Common myeloid progenitor, CD34-positive (primary cell): ENCODE measurements at regions not wholly inside any gene's neighbourhood (a gene's known extent, or its start where the extent isn't known, plus 50 kb on each side); places are given as distances from the start of the nearest gene placed in this dataset.

Experiments used
- CTCF ChIA-PET: fragments of 350-600 bp; sonication (Branson Sonifier 250); formaldehyde crosslinking; loops from one replicate; lab custom pipeline; 2021; ENCODE audit warnings: antibody characterized with exemption; lab: Charles Lee
- POLR2A ChIA-PET: fragments of 350-600 bp; sonication (Branson Sonifier 250); formaldehyde crosslinking; loops from one replicate; lab custom pipeline; 2021; ENCODE audit warnings: antibody characterized with exemption; lab: Charles Lee
- DNase-seq, 3 donors: peaks; one replicate each; pipeline versions ENCODE4 v3.0.0 to v3.0.0-alpha.2; 2013
- H3K27ac ChIP-seq, 2 experiments: 1 replicate in 1 of 2; 2 replicates in 1 of 2; pipeline ENCODE4 v1.7.0; 2013; ENCODE audit warnings: inconsistent platforms in 2 of 2, low read length in 2 of 2, mild to moderate bottlenecking in 2 of 2, low read depth in 1 of 2, moderate library complexity in 1 of 2; ENCODE audit not compliant: severe bottlenecking in 2 of 2, insufficient read depth in 1 of 2, poor library complexity in 1 of 2
- H3K27me3 ChIP-seq, 5 experiments: replicated peaks in 2 of 5; 1 replicate in 3 of 5; 2 replicates in 2 of 5; pipeline versions ENCODE4 v1.6.1 to v1.7.0; 2013; ENCODE audit warnings: low read length in 4 of 5, mild to moderate bottlenecking in 2 of 5, moderate library complexity in 2 of 5, inconsistent platforms in 1 of 5; ENCODE audit not compliant: insufficient read depth in 5 of 5, control insufficient read depth in 4 of 5
- H3K36me3 ChIP-seq, 4 experiments: 1 replicate in 2 of 4; 2 replicates in 2 of 4; pipeline versions ENCODE4 v1.6.1 to v1.7.0; 2013; ENCODE audit warnings: low read length in 3 of 4, control low read depth in 1 of 4, mild to moderate bottlenecking in 1 of 4; ENCODE audit not compliant: control insufficient read depth in 4 of 4, insufficient read depth in 4 of 4
- H3K4me1 ChIP-seq, 4 experiments: 1 replicate in 3 of 4; 2 replicates in 1 of 4; pipeline versions ENCODE4 v1.6.1 to v1.7.1; 2013; ENCODE audit warnings: low read length in 3 of 4, mild to moderate bottlenecking in 3 of 4, control low read depth in 1 of 4, inconsistent platforms in 1 of 4, moderate library complexity in 1 of 4; ENCODE audit not compliant: control insufficient read depth in 4 of 4, insufficient read depth in 4 of 4; ENCODE audit errors: control extremely low read depth in 1 of 4
- H3K4me3 ChIP-seq, 7 experiments: 1 replicate in 4 of 7; 2 replicates in 3 of 7; pipeline versions ENCODE4 v1.5.1 to v1.7.0; 2013; ENCODE audit warnings: mild to moderate bottlenecking in 7 of 7, low read length in 6 of 7, moderate library complexity in 6 of 7, inconsistent platforms in 2 of 7, low read depth in 2 of 7, control low read depth in 1 of 7; ENCODE audit not compliant: insufficient read depth in 4 of 7, control insufficient read depth in 1 of 7; ENCODE audit errors: extremely low read depth in 1 of 7
- H3K9me3 ChIP-seq, 5 experiments: 1 replicate in 4 of 5; 2 replicates in 1 of 5; pipeline versions ENCODE4 v1.6.1 to v1.7.1; 2013; ENCODE audit warnings: low read length in 4 of 5, mild to moderate bottlenecking in 2 of 5, inconsistent platforms in 1 of 5, low read depth in 1 of 5, moderate library complexity in 1 of 5; ENCODE audit not compliant: control insufficient read depth in 4 of 5, insufficient read depth in 2 of 5; ENCODE audit errors: control extremely low read depth in 1 of 5
- WGBS: methylation state at CpG from one replicate; pipeline ENCODE4 v1.1.5; 2013; ENCODE audit not compliant: insufficient coverage; 5-methylcytosine and 5-hydroxymethylcytosine counted together

- Histone ChIP-seq H3K9me3 (no peaks in the 10 kb centered on the region), H3K27me3 (no peaks in the 10 kb centered on the region), H3K27ac (no peak overlapping the region), H3K4me3 (no peak overlapping the region), H3K4me1 (no peaks in the 10 kb centered on the region), H3K36me3 (no peaks in the 10 kb centered on the region)
- CTCF ChIA-PET = interaction anchor here (1.6 to 1.8 kb wide), 2 partner anchors 10 to 11 kb away, joined by 3 to 4 read pairs; no protein-coding TSS in a partner anchor
- POLR2A ChIA-PET = no interaction called here
- DNase-seq = no peak
- no CpG with 5 or more reads among the region's 1 CpG for WGBS
These were observed 170.4 kb upstream of the KCNN2 start for GRCh38 chr5:114191441-114191840.

GRCh38 chr5:114192108-114192507, 169.8 kb upstream of the KCNN2 start:
- no peak overlapping the region for H3K4me3 ChIP-seq
- no peaks in the 10 kb centered on the region for H3K9me3 ChIP-seq
- H3K36me3 ChIP-seq = no peaks in the 10 kb centered on the region
- 100% methylated on average over 2 of the region's 3 CpGs for WGBS
- no peak overlapping the region for H3K27ac ChIP-seq
- H3K27me3 ChIP-seq = no peaks in the 10 kb centered on the region
- H3K4me1 ChIP-seq = no peaks in the 10 kb centered on the region
- CTCF ChIA-PET = interaction anchor here (1.6 to 1.8 kb wide), 2 partner anchors 9 to 12 kb away, joined by 3 to 4 read pairs; no protein-coding TSS in a partner anchor
- POLR2A ChIA-PET = no interaction called here
- no peak for DNase-seq

DNA sequence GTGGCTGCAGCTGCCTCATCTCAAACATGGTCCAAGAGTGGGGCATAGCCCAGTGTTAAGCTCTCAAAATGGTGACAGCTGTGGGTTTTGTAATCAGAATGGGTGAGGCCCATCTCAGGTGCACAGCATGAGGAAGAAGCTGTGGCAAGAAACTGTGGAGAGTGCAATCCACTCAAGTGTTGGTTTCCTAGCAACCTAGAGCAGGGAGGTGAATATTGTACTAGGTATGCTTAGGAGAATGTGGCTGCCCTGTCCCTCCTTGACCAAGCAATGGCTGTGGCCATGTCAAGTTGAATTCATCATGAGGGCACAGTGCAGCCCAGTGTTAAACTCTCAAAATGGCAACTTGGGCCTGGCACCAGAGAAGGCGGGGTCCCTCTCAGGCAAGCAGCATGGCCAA, 160.5 kb upstream of the KCNN2 start:
- POLR2A ChIA-PET = no interaction called here
- H3K9me3 ChIP-seq = peaks cover 0 to 11% (median 5%) of the 10 kb centered on the region in 5 experiments
- no peak overlapping the region for H3K27ac ChIP-seq
- H3K4me3 ChIP-seq = no peak overlapping the region
- H3K4me1 ChIP-seq = no peaks in the 10 kb centered on the region
- H3K36me3 ChIP-seq = no peaks in the 10 kb centered on the region
- CTCF ChIA-PET = interaction anchor here (1.7 kb wide), 1 partner anchor 9 kb away, joined by 4 read pairs; no protein-coding TSS in a partner anchor
- WGBS = 0% methylated on average over 1 of the region's 1 CpG
- DNase-seq = no peak
- no peaks in the 10 kb centered on the region for H3K27me3 ChIP-seq

DNA sequence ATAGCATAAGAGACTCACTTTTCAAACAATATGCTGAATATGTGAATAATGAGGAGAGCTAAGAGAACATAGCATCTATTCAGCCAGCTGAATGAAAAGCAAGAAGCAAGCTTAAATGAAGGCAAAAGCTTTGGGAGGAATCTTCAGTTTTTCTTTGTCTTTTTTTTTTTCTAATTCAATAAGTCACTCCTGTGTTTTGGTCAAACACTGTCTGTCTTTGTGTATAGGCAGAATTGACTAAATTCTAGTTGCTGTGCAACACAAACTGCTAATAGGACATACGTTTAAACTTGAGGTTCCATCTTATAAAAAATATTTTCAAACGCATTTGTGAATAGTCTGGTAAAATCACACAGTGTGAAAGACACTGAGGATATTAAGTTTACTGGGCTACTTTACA, 156.9 kb upstream of the KCNN2 start:
- ChIA-PET POLR2A (no interaction called here), CTCF (no interaction called here)
- DNase-seq = no peak
- WGBS = no CpG with 5 or more reads among the region's 2 CpGs
- Histone ChIP-seq H3K36me3 (no peaks in the 10 kb centered on the region), H3K9me3 (peaks cover 0 to 8% (median 5%) of the 10 kb centered on the region in 5 experiments), H3K27me3 (no peaks in the 10 kb centered on the region), H3K4me1 (no peaks in the 10 kb centered on the region), H3K27ac (no peak overlapping the region), H3K4me3 (no peak overlapping the region)

DNA sequence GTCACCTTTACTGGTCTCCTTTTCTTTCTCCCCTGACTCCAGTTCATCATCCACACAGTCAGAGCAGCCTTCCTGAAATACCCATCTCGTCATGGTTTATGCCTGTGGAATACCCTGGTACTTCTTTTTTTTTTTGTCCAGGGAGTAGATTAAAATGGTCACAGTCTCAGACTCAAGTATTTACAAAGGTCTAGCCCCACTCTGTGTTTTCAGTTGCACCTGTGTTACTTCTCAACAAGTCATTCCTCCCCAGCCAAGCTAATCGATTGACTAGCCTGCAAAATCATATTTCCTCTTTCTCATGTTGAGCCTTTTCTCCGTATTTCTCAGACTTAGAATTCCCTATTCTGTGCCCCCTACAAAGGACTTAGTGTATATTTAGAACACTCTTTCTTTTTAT, 155.2 kb upstream of the KCNN2 start:
- Histone ChIP-seq H3K27ac (no peak overlapping the region), H3K9me3 (peaks cover 0 to under 1% (median 0%) of the 10 kb centered on the region in 5 experiments), H3K4me1 (no peaks in the 10 kb centered on the region), H3K4me3 (no peak overlapping the region), H3K27me3 (no peaks in the 10 kb centered on the region), H3K36me3 (no peaks in the 10 kb centered on the region)
- ChIA-PET CTCF (no interaction called here), POLR2A (no interaction called here)
- no peak for DNase-seq
- 67% methylated on average over 1 of the region's 3 CpGs for WGBS

DNA sequence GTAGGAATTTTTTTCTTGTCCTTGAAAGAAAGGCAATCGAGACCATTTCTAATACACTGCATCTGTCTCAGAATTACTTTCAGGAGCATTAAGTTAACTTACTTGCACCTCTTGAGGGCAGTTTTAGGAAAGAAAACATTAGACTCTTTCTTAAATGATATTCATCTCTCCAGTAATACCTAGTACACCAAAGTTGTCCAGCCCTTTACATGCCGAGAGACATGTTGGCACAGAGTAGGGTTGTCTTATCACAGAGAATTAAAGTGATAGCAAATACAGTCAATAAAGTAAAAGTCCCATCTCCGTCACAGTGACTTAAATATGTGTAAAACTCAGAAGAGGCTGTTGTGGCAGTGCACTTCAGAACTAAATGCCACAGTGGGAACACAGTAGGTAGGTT, 154.3 kb upstream of the KCNN2 start:
- POLR2A ChIA-PET = no interaction called here
- WGBS = 100% methylated on average over 1 of the region's 3 CpGs
- Histone ChIP-seq H3K4me1 (no peaks in the 10 kb centered on the region), H3K36me3 (no peaks in the 10 kb centered on the region), H3K27ac (no peak overlapping the region), H3K27me3 (no peaks in the 10 kb centered on the region), H3K4me3 (no peak overlapping the region), H3K9me3 (no peaks in the 10 kb centered on the region)
- DNase-seq = no peak
- CTCF ChIA-PET = no interaction called here

- 94% methylated on average over 2 of the region's 2 CpGs for WGBS
- no peaks in the 10 kb centered on the region for H3K36me3 ChIP-seq
- H3K4me3 ChIP-seq = no peak overlapping the region
- no peak for DNase-seq
- no peaks in the 10 kb centered on the region for H3K9me3 ChIP-seq
- ChIA-PET POLR2A (no interaction called here), CTCF (no interaction called here)
- no peak overlapping the region for H3K27ac ChIP-seq
- H3K4me1 ChIP-seq = no peaks in the 10 kb centered on the region
- no peaks in the 10 kb centered on the region for H3K27me3 ChIP-seq
These were observed 153.8 kb upstream of the KCNN2 start for GRCh38 chr5:114208120-114208519.
